GM23338 (cell line): ENCODE measurements at regions not wholly inside any gene's neighbourhood (a gene's known extent, or its start where the extent isn't known, plus 50 kb on each side); places are given as distances from the start of the nearest gene placed in this dataset.

ENCODE experiments used
- ATAC-seq: fragments of 200-7000 bp; cut with Tn5 transposase; 3 replicates; pipeline ENCODE4 v1.9.1; 2020
- DNase-seq: peaks from one replicate; pipeline ENCODE4 v3.0.0-alpha.2; 2015; ENCODE audit warnings: low spot score
- H2AFZ ChIP-seq: fragments of 200-600 bp; sonication (generic); 2 replicates; pipeline ENCODE4 v1.8.0; 2016; ENCODE audit warnings: antibody characterized with exemption, mild to moderate bottlenecking, moderate library complexity
- H3F3A ChIP-seq: fragments of 200-600 bp; sonication (generic); replicated peaks from 2 replicates; pipeline ENCODE4 v1.8.0; 2017; ENCODE audit warnings: antibody characterized with exemption, mixed run types, low read depth
- H3K27ac ChIP-seq: fragments of 200-600 bp; sonication (generic); 2 replicates; pipeline ENCODE4 v1.6.1; 2016; ENCODE audit warnings: low read depth
- H3K27me3 ChIP-seq: fragments of 200-600 bp; sonication (generic); 2 replicates; pipeline ENCODE4 v1.8.0; 2016; ENCODE audit warnings: mild to moderate bottlenecking, mixed run types, moderate library complexity; ENCODE audit not compliant: insufficient read depth
- H3K36me3 ChIP-seq: fragments of 200-600 bp; sonication (generic); 2 replicates; pipeline ENCODE4 v1.8.0; 2016; ENCODE audit warnings: mild to moderate bottlenecking; ENCODE audit not compliant: insufficient read depth
- H3K4me1 ChIP-seq: fragments of 200-600 bp; sonication (generic); 2 replicates; pipeline ENCODE4 v1.8.0; 2016; ENCODE audit warnings: mild to moderate bottlenecking, moderate library complexity; ENCODE audit not compliant: insufficient read depth
- H3K4me2 ChIP-seq: fragments of 200-600 bp; sonication (generic); 2 replicates; pipeline ENCODE4 v1.7.1; 2017; ENCODE audit warnings: mixed run types
- H3K4me3 ChIP-seq: fragments of 200-600 bp; sonication (generic); 2 replicates; pipeline ENCODE4 v1.6.1; 2016; ENCODE audit warnings: mixed run types
- H3K79me2 ChIP-seq: fragments of 200-600 bp; sonication (generic); replicated peaks from 2 replicates; pipeline ENCODE4 v1.8.0; 2017; ENCODE audit warnings: mild to moderate bottlenecking; ENCODE audit not compliant: insufficient read depth
- H3K9me2 ChIP-seq: fragments of 200-600 bp; sonication (generic); 2 replicates; pipeline ENCODE4 v1.8.0; 2017; ENCODE audit not compliant: insufficient read depth
- H4K20me1 ChIP-seq: fragments of 200-600 bp; sonication (generic); replicated peaks from 2 replicates; pipeline ENCODE4 v1.8.0; 2017; ENCODE audit warnings: mild to moderate bottlenecking; ENCODE audit not compliant: insufficient read depth
- H3K27ac Mint-ChIP-seq: 2 replicates; pipeline ENCODE4 v1.8.0; 2020; ENCODE audit warnings: inconsistent platforms, mild to moderate bottlenecking, moderate library complexity, mixed read lengths
- H3K27me3 Mint-ChIP-seq: 3 replicates; pipeline ENCODE4 v1.8.0; 2022; ENCODE audit warnings: low read depth, mild to moderate bottlenecking, moderate library complexity, mixed read lengths, inconsistent platforms; ENCODE audit not compliant: insufficient read depth, poor library complexity
- H3K36me3 Mint-ChIP-seq: 3 replicates; pipeline ENCODE4 v1.8.0; 2021; ENCODE audit warnings: low read depth, mild to moderate bottlenecking, inconsistent platforms, moderate library complexity, mixed read lengths
- H3K4me1 Mint-ChIP-seq: 3 replicates; pipeline ENCODE4 v1.8.0; 2020; ENCODE audit warnings: mild to moderate bottlenecking, inconsistent platforms, mixed read lengths
- H3K4me3 Mint-ChIP-seq: 3 replicates; pipeline ENCODE4 v1.8.0; 2021; ENCODE audit warnings: moderate library complexity, mild to moderate bottlenecking, inconsistent platforms, mixed read lengths
- H3K9me3 Mint-ChIP-seq: 3 replicates; pipeline ENCODE4 v1.8.0; 2020; ENCODE audit warnings: moderate library complexity, mild to moderate bottlenecking, inconsistent platforms, mixed read lengths
- CREB1 ChIP-seq: fragments of 250-450 bp; sonication (Bioruptor Pico); IDR thresholded peaks from 2 replicates; pipeline ENCODE4 v1.5.0; 2020; ENCODE audit warnings: low read depth, mild to moderate bottlenecking, moderate library complexity
- EZH2 ChIP-seq: fragments of 200-600 bp; sonication (generic); IDR thresholded peaks from one replicate; pipeline ENCODE4 v1.8.0; 2017; ENCODE audit warnings: antibody characterized with exemption, mild to moderate bottlenecking, low read depth; ENCODE audit not compliant: unreplicated experiment
- EZH2phosphoT487 ChIP-seq: fragments of 200-600 bp; sonication (generic); IDR thresholded peaks from one replicate; pipeline ENCODE4 v1.8.1; 2018; ENCODE audit warnings: antibody characterized with exemption; ENCODE audit not compliant: unreplicated experiment
- JUNB ChIP-seq: IDR thresholded peaks from one replicate; pipeline ENCODE4 v1.6.1; 2016; ENCODE audit warnings: antibody characterized with exemption; ENCODE audit not compliant: unreplicated experiment
- NANOG ChIP-seq: IDR thresholded peaks from 2 replicates; pipeline ENCODE4 v1.6.1; 2016; ENCODE audit warnings: antibody characterized with exemption, borderline replicate concordance
- STAT1 ChIP-seq: IDR thresholded peaks from one replicate; pipeline ENCODE4 v1.6.1; 2016; ENCODE audit warnings: antibody characterized with exemption; ENCODE audit not compliant: unreplicated experiment
- ZNF114 ChIP-seq: fragments of 250-450 bp; sonication (Bioruptor Pico); IDR thresholded peaks from 2 replicates; pipeline ENCODE4 v1.5.0; 2020; ENCODE audit warnings: mild to moderate bottlenecking, moderate library complexity
- ZNF331 ChIP-seq: fragments of 250-450 bp; sonication (Bioruptor Pico); IDR thresholded peaks from 2 replicates; pipeline ENCODE4 v1.5.0; 2020; ENCODE audit warnings: low read depth, mild to moderate bottlenecking, moderate library complexity
- TF ChIP-seq, protein P1 (sequence below), 2 experiments: fragments of 200-600 bp in 1 of 2; sonication (generic) in 1 of 2; conservative IDR thresholded peaks; 2 replicates each; pipeline versions ENCODE4 v1.5.1 to v1.6.1; 2016 to 2017; ENCODE audit warnings: antibody characterized with exemption in 2 of 2, low read depth in 2 of 2, mild to moderate bottlenecking in 2 of 2, moderate library complexity in 1 of 2
- TF ChIP-seq, protein P2 (sequence below): IDR thresholded peaks from 2 replicates; pipeline ENCODE4 v1.6.1; 2016; ENCODE audit warnings: antibody characterized with exemption

DNA sequence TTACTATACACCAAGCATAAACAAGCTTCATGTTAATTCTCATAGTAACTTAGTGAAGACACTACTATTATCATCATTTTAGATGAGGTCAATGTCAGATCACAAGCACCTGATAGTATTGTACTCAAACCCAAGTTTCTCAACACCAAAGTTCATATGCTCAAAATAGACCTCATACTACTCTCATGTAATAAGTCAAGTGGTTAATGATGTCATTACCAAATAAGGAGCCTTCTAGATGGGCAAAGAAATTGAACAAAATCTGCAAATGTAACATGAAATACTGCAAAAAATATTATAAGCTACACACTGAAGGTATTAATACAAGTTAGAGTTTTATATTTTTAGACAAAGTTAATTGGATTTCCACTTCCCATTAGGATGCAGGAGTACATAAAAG lies 144.0 kb upstream of the CHRM3 start:
- Histone ChIP-seq H3K4me2 (peak overlapping the region; percentile 50), H3K27ac (peak overlapping the region; percentile 18; the same call in 1 of the 2 replicates), H3K9me2 (0 out of 2 replicates have a peak, but pooled peaks cover 3% of the 10 kb centered on the region), H3K27me3 (no peaks in the 10 kb centered on the region), H3F3A (no peaks in the 10 kb centered on the region), H3K4me1 (peaks cover 21% of the 10 kb centered on the region), H4K20me1 (no peaks in the 10 kb centered on the region), H3K79me2 (no peaks in the 10 kb centered on the region), H2AFZ (no peak overlapping the region), H3K36me3 (no peaks in the 10 kb centered on the region), H3K4me3 (no peak overlapping the region)
- TF ChIP-seq ZNF114 (no peak), CREB1 (CRISPR knock-in tag) (no peak), JUNB (no peak), STAT1 (no peak), EZH2 (no peak), NANOG (no peak), EZH2phosphoT487 (no peak)
- TF ChIP-seq, protein P1, sequence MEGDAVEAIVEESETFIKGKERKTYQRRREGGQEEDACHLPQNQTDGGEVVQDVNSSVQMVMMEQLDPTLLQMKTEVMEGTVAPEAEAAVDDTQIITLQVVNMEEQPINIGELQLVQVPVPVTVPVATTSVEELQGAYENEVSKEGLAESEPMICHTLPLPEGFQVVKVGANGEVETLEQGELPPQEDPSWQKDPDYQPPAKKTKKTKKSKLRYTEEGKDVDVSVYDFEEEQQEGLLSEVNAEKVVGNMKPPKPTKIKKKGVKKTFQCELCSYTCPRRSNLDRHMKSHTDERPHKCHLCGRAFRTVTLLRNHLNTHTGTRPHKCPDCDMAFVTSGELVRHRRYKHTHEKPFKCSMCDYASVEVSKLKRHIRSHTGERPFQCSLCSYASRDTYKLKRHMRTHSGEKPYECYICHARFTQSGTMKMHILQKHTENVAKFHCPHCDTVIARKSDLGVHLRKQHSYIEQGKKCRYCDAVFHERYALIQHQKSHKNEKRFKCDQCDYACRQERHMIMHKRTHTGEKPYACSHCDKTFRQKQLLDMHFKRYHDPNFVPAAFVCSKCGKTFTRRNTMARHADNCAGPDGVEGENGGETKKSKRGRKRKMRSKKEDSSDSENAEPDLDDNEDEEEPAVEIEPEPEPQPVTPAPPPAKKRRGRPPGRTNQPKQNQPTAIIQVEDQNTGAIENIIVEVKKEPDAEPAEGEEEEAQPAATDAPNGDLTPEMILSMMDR (conservative IDR thresholded peaks at IDR 0.05; ENCODE audit: low read depth in 2 of 2): no peak
- TF ChIP-seq, protein P2, sequence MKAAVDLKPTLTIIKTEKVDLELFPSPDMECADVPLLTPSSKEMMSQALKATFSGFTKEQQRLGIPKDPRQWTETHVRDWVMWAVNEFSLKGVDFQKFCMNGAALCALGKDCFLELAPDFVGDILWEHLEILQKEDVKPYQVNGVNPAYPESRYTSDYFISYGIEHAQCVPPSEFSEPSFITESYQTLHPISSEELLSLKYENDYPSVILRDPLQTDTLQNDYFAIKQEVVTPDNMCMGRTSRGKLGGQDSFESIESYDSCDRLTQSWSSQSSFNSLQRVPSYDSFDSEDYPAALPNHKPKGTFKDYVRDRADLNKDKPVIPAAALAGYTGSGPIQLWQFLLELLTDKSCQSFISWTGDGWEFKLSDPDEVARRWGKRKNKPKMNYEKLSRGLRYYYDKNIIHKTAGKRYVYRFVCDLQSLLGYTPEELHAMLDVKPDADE: no peak
- Mint-ChIP-seq H3K9me3 (no peaks in the 10 kb centered on the region), H3K4me1 (peaks cover 24% of the 10 kb centered on the region), H3K36me3 (no peaks in the 10 kb centered on the region), H3K27ac (peak overlapping the region; percentile 76; the same call in 1 of the 2 replicates), H3K27me3 (no peaks in the 10 kb centered on the region), H3K4me3 (no peak overlapping the region)
- no peak for ATAC-seq
- no peak for DNase-seq

DNA sequence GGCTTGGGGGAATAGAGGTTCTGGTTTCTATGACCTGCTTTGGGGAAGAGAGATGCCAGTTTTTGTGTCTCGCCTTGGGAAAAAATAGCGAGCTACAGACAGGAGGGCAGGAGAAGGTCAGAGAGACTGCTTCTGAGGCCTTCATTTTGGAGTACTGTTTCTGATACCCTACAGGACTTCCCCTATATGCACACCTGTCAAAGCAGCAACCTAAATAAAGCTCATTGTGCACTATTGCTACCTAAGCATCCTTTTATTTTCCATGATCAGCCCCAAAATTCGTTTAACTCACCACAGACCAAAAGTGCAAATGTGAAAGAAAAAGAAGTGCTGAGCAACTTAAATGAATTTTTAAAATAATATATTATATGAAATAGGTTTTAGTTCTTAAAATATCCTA lies 145.6 kb upstream of the CHRM3 start:
- Histone ChIP-seq H3K4me3 (no peak overlapping the region), H3K9me2 (0 out of 2 replicates have a peak, but pooled peaks cover 3% of the 10 kb centered on the region), H3K27ac (no peak overlapping the region), H4K20me1 (no peaks in the 10 kb centered on the region), H3K4me1 (peaks cover 21% of the 10 kb centered on the region), H3F3A (no peaks in the 10 kb centered on the region), H3K4me2 (no peak overlapping the region), H3K79me2 (no peaks in the 10 kb centered on the region), H2AFZ (no peak overlapping the region), H3K27me3 (no peaks in the 10 kb centered on the region), H3K36me3 (no peaks in the 10 kb centered on the region)
- TF ChIP-seq, protein P1 (conservative IDR thresholded peaks at IDR 0.05; ENCODE audit: low read depth in 2 of 2): no peak
- TF ChIP-seq ZNF331 (CRISPR knock-in tag): no peak
- TF ChIP-seq ZNF114: no peak
- TF ChIP-seq CREB1 (CRISPR knock-in tag): no peak
- H3K27ac Mint-ChIP-seq: no peak overlapping the region
- H3K4me1 Mint-ChIP-seq: peaks cover 24% of the 10 kb centered on the region
- no peaks in the 10 kb centered on the region for H3K27me3 Mint-ChIP-seq
- DNase-seq (no peak), ATAC-seq (no peak)
- H3K36me3 Mint-ChIP-seq: no peaks in the 10 kb centered on the region
- no peaks in the 10 kb centered on the region for H3K9me3 Mint-ChIP-seq
- H3K4me3 Mint-ChIP-seq: no peak overlapping the region
